DOHH2 (cell line): ENCODE measurements at regions not wholly inside any gene's neighbourhood (a gene's known extent, or its start where the extent isn't known, plus 50 kb on each side); places are given as distances from the start of the nearest gene placed in this dataset.

Experiments used
- CTCF ChIP-seq: fragments of 200-600 bp; sonication (generic); IDR thresholded peaks from one replicate; pipeline ENCODE4 v1.5.1; 2014; ENCODE audit warnings: antibody characterized with exemption, mild to moderate bottlenecking, low read depth, low read length; ENCODE audit not compliant: poor library complexity, severe bottlenecking
- EZH2phosphoT487 ChIP-seq: fragments of 200-600 bp; sonication (generic); IDR thresholded peaks from 2 replicates; pipeline ENCODE4 v1.6.1; 2017; ENCODE audit warnings: borderline replicate concordance, mild to moderate bottlenecking, antibody characterized with exemption, low read length, moderate library complexity, mixed read lengths

- no peak for TF ChIP-seq CTCF
- TF ChIP-seq EZH2phosphoT487, result no peak
Measured at GRCh38 chr5:1723476-1723875, 76.2 kb downstream of the MRPL36 start.
